HepG2 (cell line): ENCODE measurements at regions not wholly inside any gene's neighbourhood (a gene's known extent, or its start where the extent isn't known, plus 50 kb on each side); places are given as distances from the start of the nearest gene placed in this dataset.
"Not testable (repeated sequence)": the region's sequence is repeated elsewhere in the genome, so short reads cannot be mapped to it uniquely, and the experiment has no call there.

Source experiments
- MXI1 ChIP-seq: IDR thresholded peaks from 3 replicates; pipeline ENCODE4 v1.6.1; 2012; ENCODE audit warnings: low read depth, low read length, inconsistent platforms, borderline replicate concordance
- POLR2A ChIP-seq, 2 experiments: IDR thresholded peaks; 2 replicates each; pipeline ENCODE4 v1.6.1; 2011; ENCODE audit warnings: low read depth in 2 of 2, low read length in 2 of 2, mild to moderate bottlenecking in 1 of 2, moderate library complexity in 1 of 2; ENCODE audit not compliant: insufficient read depth in 1 of 2
- STAG1 ChIP-seq: sonication (generic); formaldehyde crosslinking; IDR thresholded peaks from 2 replicates; pipeline ENCODE4 v1.4.0; 2020; ENCODE audit warnings: missing genetic modification reagents
- TAF1 ChIP-seq: sonication (generic); formaldehyde crosslinking; IDR thresholded peaks from 2 replicates; pipeline ENCODE4 v1.4.0; 2020; ENCODE audit warnings: missing genetic modification reagents
- TOE1 ChIP-seq: sonication (generic); formaldehyde crosslinking; IDR thresholded peaks from 2 replicates; pipeline ENCODE4 v1.4.0; 2020; ENCODE audit warnings: mild to moderate bottlenecking, missing genetic modification reagents
- YY1 ChIP-seq: IDR thresholded peaks from 2 replicates; pipeline ENCODE4 v1.6.1; 2011; ENCODE audit warnings: low read length, low read depth, moderate library complexity, mild to moderate bottlenecking; ENCODE audit not compliant: insufficient read depth, insufficient replicate concordance
- ZNF724P ChIP-seq: sonication (generic); formaldehyde crosslinking; IDR thresholded peaks from 2 replicates; pipeline ENCODE4 v1.8.0; 2022; ENCODE audit warnings: missing genetic modification reagents, borderline replicate concordance
- TF ChIP-seq, protein P1 (sequence below): sonication (generic); formaldehyde crosslinking; IDR thresholded peaks from 2 replicates; pipeline ENCODE4 v1.5.0; 2020; ENCODE audit warnings: mild to moderate bottlenecking, missing genetic modification reagents, moderate library complexity
- TF ChIP-seq, protein P2 (sequence below): sonication (generic); formaldehyde crosslinking; IDR thresholded peaks from 2 replicates; pipeline ENCODE4 v1.4.0; 2020; ENCODE audit warnings: missing genetic modification reagents
- TF ChIP-seq, protein P3 (sequence below): sonication (generic); formaldehyde crosslinking; IDR thresholded peaks from 2 replicates; pipeline ENCODE4 v1.4.0; 2020; ENCODE audit warnings: missing genetic modification reagents, mild to moderate bottlenecking, borderline replicate concordance

DNA sequence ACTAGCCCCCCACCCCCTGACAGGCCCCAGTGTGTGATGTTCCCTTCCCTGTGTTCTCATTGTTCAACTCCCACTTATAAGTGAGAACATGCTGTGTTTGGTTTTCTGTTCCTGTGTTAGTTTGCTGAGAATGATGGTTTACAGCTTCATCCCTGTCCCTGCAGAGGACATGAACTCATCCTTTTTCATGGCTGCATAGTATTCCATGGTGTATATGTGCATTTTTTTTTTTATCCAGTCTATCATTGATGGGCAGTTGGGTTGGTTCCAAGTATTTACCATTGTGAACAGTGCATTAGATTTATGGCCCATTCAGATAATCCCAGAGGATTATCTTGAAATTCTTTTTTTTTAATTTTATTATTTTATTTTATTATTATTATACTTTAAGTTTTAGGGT, 872.5 kb upstream of the ARRDC3 start:
- TF ChIP-seq STAG1 (CRISPR knock-in tag); POLR2A (IDR thresholded peaks at IDR 0.05; ENCODE audit: insufficient read depth in 1 of 2, low read depth in 2 of 2, low read length in 2 of 2); MXI1; TOE1 (CRISPR knock-in tag); ZNF724P (CRISPR knock-in tag); TAF1; YY1: not testable (repeated sequence)
- TF ChIP-seq, protein P1, sequence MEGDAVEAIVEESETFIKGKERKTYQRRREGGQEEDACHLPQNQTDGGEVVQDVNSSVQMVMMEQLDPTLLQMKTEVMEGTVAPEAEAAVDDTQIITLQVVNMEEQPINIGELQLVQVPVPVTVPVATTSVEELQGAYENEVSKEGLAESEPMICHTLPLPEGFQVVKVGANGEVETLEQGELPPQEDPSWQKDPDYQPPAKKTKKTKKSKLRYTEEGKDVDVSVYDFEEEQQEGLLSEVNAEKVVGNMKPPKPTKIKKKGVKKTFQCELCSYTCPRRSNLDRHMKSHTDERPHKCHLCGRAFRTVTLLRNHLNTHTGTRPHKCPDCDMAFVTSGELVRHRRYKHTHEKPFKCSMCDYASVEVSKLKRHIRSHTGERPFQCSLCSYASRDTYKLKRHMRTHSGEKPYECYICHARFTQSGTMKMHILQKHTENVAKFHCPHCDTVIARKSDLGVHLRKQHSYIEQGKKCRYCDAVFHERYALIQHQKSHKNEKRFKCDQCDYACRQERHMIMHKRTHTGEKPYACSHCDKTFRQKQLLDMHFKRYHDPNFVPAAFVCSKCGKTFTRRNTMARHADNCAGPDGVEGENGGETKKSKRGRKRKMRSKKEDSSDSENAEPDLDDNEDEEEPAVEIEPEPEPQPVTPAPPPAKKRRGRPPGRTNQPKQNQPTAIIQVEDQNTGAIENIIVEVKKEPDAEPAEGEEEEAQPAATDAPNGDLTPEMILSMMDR = not testable (repeated sequence)
- TF ChIP-seq, protein P2, sequence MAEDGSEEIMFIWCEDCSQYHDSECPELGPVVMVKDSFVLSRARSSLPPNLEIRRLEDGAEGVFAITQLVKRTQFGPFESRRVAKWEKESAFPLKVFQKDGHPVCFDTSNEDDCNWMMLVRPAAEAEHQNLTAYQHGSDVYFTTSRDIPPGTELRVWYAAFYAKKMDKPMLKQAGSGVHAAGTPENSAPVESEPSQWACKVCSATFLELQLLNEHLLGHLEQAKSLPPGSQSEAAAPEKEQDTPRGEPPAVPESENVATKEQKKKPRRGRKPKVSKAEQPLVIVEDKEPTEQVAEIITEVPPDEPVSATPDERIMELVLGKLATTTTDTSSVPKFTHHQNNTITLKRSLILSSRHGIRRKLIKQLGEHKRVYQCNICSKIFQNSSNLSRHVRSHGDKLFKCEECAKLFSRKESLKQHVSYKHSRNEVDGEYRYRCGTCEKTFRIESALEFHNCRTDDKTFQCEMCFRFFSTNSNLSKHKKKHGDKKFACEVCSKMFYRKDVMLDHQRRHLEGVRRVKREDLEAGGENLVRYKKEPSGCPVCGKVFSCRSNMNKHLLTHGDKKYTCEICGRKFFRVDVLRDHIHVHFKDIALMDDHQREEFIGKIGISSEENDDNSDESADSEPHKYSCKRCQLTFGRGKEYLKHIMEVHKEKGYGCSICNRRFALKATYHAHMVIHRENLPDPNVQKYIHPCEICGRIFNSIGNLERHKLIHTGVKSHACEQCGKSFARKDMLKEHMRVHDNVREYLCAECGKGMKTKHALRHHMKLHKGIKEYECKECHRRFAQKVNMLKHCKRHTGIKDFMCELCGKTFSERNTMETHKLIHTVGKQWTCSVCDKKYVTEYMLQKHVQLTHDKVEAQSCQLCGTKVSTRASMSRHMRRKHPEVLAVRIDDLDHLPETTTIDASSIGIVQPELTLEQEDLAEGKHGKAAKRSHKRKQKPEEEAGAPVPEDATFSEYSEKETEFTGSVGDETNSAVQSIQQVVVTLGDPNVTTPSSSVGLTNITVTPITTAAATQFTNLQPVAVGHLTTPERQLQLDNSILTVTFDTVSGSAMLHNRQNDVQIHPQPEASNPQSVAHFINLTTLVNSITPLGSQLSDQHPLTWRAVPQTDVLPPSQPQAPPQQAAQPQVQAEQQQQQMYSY (CRISPR knock-in tag) = not testable (repeated sequence)
- TF ChIP-seq, protein P3, sequence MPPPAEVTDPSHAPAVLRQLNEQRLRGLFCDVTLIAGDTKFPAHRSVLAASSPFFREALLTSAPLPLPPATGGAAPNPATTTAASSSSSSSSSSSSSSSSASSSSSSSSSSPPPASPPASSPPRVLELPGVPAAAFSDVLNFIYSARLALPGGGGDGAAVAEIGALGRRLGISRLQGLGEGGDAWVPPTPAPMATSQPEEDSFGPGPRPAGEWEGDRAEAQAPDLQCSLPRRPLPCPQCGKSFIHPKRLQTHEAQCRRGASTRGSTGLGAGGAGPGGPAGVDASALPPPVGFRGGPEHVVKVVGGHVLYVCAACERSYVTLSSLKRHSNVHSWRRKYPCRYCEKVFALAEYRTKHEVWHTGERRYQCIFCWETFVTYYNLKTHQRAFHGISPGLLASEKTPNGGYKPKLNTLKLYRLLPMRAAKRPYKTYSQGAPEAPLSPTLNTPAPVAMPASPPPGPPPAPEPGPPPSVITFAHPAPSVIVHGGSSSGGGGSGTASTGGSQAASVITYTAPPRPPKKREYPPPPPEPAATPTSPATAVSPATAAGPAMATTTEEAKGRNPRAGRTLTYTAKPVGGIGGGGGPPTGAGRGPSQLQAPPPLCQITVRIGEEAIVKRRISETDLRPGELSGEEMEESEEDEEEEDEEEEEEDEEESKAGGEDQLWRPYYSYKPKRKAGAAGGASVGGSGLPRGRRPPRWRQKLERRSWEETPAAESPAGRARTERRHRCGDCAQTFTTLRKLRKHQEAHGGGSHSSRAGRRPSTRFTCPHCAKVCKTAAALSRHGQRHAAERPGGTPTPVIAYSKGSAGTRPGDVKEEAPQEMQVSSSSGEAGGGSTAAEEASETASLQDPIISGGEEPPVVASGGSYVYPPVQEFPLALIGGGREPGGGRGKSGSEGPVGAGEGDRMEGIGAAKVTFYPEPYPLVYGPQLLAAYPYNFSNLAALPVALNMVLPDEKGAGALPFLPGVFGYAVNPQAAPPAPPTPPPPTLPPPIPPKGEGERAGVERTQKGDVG (CRISPR knock-in tag) = not testable (repeated sequence)
